G401 (cell line): ENCODE measurements at regions not wholly inside any gene's neighbourhood (a gene's known extent, or its start where the extent isn't known, plus 50 kb on each side); places are given as distances from the start of the nearest gene placed in this dataset.
"Not testable (repeated sequence)": the region's sequence is repeated elsewhere in the genome, so short reads cannot be mapped to it uniquely, and the experiment has no call there.

ENCODE experiments used
- DNase-seq: peaks from one replicate; pipeline ENCODE4 v3.0.0-alpha.2; 2015; ENCODE audit warnings: low spot score
- in situ Hi-C: cut with HindIII; loops from 2 replicates; pipeline ENCODE4 v1.10.0; 2016; ENCODE audit warnings: low sequenced_read_pairs, mixed read lengths

DNA sequence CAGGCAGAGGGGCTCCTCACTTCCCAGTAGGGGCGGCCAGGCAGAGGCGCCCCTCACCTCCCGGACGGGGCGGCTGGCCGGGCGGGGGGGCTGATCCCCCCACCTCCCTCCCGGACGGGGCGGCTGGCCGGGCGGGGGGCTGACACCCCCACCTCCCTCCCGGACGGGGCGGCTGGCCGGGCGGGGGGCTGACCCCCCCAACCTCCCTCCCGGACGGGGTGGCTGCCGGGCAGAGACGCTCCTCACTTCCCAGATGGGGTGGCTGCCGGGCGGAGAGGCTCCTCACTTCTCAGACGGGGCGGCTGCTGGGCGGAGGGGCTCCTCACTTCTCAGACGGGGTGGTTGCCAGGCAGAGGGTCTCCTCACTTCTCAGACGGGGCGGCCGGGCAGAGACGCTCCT, 80.0 kb upstream of the PNPT1 start:
- in situ Hi-C loops, DNase-seq: not testable (repeated sequence)

DNA sequence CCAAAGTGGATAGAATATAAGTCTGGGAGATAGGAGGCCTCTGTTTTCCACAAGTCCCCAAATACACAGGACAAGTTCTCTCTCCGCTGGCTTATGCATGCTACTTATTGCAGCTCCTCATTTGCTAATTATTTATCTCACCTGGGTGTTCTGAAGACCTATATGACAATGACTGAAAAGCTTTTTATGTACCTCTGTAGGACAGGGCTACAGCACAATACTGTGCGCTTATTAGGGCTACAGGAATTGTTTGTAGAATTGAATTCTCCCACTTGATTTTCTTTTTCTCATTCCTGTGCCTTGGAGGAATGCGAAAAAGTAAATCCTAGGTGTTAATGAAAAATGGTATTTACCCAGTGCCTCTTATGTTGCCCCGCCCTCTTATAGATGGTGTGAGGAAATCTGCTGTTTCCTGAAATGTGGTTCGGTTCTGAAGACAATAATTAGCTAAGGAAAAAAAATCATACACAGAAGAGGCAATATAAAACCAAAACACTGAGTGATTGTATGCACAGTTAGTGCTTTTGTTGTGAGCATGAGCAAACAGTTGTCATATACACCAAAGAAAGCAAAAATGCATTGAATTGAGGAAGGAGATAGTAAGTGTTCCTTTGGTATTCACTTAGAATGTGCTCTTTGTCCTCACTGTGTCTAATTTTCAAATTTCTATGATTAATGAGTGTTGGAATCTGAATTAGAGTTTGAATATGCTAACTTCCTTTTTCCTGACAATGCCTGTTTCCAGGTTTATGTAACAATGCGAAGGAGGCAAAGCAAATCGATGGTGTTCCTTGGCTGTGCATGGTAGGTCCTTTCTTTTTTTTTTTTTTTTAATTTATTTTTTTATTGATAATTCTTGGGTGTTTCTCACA, 78.7 kb upstream of the PNPT1 start:
- no peak for DNase-seq
- in situ Hi-C loops = no loop called here

DNA sequence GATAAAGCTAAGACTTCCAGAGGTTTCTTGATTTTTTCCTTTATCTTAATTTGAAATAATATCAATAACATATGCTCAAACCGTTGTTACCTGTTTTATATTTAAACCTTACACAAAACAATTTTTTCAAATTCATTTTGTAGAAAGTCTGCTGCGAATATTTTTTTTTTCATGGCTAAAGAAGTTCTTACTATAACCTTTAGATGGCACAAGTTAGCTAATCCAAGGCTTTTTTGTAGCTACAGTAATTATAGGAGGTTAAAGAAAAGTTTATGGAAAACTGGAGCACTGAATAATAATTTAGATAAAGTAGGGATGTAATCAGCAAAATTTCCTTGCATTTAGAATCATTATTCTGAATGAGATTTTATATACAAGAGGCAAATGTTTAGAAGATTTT, 78.0 kb upstream of the PNPT1 start:
- in situ Hi-C loops = no loop called here
- peak; percentile 3 for DNase-seq

DNA sequence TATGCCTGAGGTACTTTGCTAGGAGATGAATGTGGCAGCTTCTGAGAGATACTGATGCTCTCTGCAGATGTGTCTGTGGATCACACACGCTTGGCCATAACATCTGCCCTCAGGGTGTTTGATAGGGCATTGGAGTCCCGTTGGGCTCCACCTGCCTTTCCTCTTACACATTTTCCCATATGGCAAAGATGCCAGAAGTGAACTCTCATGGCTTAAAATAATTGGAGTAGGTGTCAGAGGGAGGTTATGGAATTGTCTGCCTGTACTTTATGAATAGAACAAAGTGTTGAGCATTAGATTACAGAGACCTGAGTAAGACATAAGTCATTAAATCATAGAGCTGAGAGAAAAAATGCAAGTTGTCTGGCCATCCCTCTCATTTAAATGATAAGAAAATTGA, 75.3 kb upstream of the PNPT1 start:
- in situ Hi-C loops = no loop called here
- no peak for DNase-seq

DNA sequence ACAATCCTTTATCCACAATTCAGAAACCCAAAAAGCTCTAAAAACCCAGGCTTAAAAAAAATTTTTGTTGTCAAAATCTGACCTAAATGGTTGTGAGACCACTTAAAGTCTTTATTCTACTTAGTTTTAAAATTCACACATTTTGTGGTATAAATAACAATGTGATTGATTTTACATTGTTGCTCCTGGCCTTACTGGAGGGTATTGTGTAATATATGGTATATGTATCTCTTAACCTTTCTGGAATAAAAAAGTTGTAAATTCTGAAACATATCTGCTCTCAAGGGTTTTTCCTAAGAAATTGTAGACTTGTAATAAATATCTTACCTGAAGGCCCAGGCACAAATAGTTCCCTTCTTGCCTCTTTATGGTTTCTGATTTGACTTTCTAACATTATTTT, 73.3 kb upstream of the PNPT1 start:
- DNase-seq = no peak
- in situ Hi-C loops = no loop called here

DNA sequence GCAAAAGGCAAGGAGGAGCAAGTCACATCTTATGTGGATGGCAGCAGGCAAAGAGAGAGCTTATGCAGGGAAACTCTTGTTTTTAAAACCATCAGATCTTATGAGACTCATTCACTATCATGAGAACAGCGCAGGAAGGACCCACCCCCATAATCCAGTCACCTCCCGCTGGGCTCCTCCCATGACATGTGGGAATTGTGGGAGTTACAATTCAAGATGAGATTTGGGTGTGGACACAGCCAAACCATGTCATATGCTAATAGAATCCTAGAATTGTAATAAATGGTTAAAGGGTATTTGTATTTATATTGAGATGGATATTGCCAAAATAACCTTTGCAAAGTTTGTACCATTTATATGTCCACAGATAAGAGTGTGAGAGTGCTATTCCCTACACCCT, 72.1 kb upstream of the PNPT1 start:
- in situ Hi-C loops, DNase-seq: not testable (repeated sequence)

DNA sequence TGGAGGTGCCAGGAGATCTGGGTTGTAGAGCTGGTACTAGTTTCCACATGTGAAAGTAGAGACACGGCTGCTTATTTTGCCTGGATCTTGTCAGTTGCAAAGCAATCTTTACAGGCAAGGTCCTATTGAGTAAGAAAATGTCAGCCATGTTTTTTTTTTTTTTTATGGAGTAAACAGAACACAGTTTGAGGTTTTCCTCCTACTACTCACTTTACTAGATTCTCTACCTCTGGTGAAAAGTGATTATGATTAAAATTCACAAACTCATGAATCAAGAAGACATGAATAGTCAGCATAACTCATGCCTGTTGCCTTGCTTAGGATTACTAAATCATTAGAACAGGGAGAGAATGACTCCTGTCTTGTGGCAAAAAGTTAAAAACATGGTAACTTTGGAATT, 70.1 kb upstream of the PNPT1 start:
- no peak for DNase-seq
- in situ Hi-C loops = no loop called here

DNA sequence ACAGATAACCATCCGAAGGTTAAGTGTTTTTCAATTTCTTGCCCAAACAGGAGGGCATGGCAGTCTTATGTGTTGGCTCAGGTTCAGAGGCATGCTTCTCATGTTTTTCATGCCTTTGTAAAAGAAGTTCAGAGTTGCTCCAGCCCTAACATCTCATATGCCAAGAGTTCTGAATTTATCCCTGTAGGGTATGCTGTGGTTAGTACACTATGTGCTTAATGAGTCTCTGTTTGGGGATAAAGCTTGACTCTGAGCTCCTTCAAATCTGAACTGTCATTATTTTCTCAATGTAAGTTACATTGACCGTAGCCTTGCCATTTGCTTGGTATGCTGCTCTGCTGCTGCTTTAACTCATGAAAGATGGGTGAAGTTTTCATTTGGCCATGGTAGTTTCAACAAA, 67.9 kb upstream of the PNPT1 start:
- DNase-seq = no peak
- in situ Hi-C loops = no loop called here

DNA sequence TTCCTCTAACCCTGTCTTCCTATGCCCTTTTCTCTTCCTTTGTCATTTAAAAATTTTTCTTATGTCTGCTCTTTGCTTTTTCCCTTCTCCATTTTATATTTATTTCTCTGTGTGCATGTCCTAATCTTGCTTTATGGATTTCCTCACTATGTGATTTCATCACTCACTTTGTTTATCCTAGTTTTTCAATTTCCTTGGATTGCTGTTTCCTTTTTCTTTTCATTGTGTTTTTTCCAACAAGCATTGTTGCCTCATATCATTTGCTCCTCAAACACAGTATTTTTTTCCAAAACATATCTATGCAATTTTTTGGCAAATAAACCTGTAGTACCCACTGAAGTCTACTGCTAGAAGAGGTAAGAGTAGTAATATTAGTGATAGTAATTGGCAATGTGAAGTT, 67.4 kb upstream of the PNPT1 start:
- DNase-seq = no peak
- in situ Hi-C loops = no loop called here

DNA sequence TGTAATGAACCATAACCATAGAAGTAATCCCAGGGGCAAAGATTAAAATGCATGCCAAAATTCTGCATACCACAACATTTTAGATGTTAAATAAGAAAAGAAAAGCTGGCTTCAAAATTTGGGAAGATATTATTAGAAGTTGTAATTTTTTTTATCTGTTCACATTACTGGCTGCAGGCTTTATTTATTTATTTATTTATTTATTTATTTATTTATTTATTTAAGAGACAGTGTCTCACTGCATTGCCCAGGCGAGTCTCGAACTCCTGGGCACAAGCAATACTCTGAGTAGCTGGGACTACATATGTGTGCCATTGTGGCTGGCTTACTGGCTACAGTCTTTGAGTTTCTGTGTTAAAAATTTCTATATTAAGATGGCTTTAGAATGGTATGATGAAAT, 66.5 kb upstream of the PNPT1 start:
- in situ Hi-C loops = no loop called here
- DNase-seq = no peak

DNA sequence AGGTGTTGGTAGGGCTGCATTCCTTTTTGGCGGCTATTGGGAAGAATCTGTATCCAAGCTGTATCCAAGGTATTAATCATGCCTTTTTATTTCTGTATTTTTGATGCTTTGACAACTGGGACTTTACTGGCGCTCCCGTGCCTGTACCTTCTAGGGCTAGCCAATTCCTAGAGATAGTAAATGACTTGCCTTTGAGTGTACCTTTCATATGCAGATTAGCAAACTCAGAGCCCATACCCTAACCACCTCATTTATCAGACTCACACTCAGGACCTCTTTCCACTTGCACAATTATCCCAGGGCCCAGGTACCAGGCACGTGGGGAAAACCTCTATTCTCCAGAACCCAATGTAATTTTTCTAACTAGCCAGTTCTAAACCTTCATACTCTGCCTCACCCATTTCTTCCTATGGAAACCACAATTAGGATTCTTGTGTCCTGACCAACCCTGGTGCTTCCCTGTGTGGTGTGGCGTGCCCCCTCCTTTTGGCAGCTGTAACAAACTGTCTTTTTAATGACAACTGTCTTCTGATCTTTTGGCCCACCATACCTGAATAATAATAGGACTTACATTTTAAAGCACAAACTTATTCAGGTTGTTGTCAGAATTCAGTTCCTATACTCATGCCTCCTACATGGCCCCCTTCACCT, 65.8 kb upstream of the PNPT1 start:
- DNase-seq = no peak
- in situ Hi-C loops = no loop called here

DNA sequence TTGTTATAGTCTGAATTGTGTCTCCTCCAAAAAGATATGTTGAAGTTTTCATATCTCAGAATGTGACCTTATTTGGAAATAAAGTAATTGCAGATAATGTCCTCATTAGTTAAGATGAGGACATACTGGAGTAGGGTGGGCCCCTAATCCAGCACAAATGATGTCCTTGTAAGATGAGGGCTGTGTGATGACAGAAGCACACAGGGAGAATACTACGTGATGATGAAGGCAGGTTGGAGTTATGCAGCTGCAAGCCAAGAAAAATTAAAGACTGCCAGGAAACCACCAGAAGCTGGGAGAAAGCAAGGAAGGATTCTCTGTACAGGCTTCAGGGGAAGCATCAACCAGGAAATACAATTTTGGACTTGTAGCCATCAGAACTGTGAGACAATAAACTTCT, 58.3 kb upstream of the PNPT1 start:
- no peak for DNase-seq
- in situ Hi-C loops = no loop called here

DNA sequence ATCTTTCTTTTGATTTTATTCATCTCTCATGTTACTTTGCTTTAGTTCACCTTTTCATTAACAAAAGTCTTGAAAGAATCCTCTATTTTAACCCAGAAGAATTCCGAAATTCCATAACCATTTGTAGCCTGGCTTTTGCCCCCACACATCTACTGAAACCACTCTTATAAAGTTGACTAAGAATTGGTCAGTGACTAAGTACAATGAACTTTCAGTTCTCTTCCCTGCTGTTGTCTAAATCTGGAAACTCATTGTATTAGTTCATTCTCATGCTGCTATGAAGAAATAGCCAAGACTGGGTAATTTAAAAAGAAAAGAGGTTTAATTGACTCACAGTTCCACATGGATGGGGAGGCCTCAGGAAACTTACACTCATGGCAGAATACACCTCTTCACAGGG, 49.9 kb upstream of the PNPT1 start:
- no peak for DNase-seq
- in situ Hi-C loops = no loop called here
